ENCODE measurements at regions not wholly inside any gene's neighbourhood (a gene's known extent, or its start where the extent isn't known, plus 50 kb on each side); places are given as distances from the start of the nearest gene placed in this dataset.

DNA sequence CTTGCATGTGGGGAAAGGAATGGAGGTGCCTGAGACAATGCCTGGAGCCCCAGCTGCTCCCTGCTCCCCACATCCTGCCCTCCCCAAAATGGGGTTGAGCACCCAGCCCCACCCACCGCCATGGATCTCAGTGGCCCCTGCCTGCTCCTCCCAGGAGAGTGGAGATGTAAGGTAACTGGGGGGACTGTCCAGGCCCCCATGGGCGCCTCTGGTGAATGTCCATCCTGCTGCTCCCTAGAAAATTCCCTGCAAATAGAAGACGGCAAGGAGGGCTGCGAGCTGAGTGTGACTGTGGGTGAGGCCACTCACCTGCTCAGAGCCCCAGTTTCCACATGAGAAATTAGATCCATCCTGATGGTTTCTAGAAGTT, 101.6 kb downstream of the RAMP3 start (continued):
- TF ChIP-seq, protein P1, sequence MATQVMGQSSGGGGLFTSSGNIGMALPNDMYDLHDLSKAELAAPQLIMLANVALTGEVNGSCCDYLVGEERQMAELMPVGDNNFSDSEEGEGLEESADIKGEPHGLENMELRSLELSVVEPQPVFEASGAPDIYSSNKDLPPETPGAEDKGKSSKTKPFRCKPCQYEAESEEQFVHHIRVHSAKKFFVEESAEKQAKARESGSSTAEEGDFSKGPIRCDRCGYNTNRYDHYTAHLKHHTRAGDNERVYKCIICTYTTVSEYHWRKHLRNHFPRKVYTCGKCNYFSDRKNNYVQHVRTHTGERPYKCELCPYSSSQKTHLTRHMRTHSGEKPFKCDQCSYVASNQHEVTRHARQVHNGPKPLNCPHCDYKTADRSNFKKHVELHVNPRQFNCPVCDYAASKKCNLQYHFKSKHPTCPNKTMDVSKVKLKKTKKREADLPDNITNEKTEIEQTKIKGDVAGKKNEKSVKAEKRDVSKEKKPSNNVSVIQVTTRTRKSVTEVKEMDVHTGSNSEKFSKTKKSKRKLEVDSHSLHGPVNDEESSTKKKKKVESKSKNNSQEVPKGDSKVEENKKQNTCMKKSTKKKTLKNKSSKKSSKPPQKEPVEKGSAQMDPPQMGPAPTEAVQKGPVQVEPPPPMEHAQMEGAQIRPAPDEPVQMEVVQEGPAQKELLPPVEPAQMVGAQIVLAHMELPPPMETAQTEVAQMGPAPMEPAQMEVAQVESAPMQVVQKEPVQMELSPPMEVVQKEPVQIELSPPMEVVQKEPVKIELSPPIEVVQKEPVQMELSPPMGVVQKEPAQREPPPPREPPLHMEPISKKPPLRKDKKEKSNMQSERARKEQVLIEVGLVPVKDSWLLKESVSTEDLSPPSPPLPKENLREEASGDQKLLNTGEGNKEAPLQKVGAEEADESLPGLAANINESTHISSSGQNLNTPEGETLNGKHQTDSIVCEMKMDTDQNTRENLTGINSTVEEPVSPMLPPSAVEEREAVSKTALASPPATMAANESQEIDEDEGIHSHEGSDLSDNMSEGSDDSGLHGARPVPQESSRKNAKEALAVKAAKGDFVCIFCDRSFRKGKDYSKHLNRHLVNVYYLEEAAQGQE (IDR thresholded peaks at IDR 0.05; ENCODE audit: unreplicated experiment) = no peak

DNA sequence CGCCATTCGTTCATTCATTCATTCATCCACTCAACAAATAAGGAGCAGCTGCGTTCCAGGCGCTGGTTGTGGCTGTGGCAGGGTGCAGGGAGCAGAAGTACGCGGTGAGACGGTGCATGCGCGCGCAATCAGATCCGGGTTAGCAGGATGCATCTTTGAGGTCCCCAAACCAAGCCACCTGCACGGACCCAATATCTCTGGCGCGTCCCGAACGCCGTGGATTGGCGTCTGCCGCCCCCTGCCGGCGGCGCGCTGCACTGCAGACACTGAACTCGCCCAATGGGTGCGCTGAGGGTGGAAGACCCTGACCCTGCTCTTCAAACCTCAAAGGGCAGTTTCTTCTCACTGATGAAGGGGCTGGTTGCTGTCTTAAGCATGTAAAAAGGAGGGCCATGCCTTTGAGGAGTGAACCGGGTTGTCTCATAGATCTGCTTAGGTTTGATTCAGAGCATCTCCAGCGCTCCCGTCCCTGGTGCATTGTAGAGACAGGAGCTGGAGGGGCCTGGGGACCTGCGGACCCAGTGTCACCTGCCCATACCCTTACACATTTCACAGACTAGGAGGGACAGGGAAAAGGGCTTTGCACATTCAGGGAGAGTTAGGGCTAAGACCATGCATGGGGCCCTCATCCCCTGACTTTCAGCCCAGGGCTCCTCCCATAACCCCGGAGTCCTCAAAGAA, 102.5 kb downstream of the RAMP3 start:
- Mint-ChIP-seq H3K36me3 (ENCODE audit: low read depth) (peaks cover 21% of the 10 kb centered on the region), H3K4me1 (peaks cover 8% of the 10 kb centered on the region), H3K9me3 (peaks cover 28% of the 10 kb centered on the region), H3K27me3 (ENCODE audit: insufficient read depth, low read depth, poor library complexity) (peaks cover 5% of the 10 kb centered on the region), H3K4me3 (peak overlapping the region; percentile 33; the same call in 1 of the 3 replicates), H3K27ac (no peak overlapping the region)
- Histone ChIP-seq H3K79me2 (replicated peaks; ENCODE audit: insufficient read depth) (no peaks in the 10 kb centered on the region), H3F3A (replicated peaks; ENCODE audit: low read depth) (no peaks in the 10 kb centered on the region), H3K9me2 (ENCODE audit: insufficient read depth) (0 out of 2 replicates have a peak, but pooled peaks cover 4% of the 10 kb centered on the region), H3K27me3 (ENCODE audit: insufficient read depth) (no peaks in the 10 kb centered on the region), H3K4me3 (peak overlapping the region; percentile 41), H3K4me1 (ENCODE audit: insufficient read depth) (no peaks in the 10 kb centered on the region), H4K20me1 (replicated peaks; ENCODE audit: insufficient read depth) (no peaks in the 10 kb centered on the region), H3K27ac (ENCODE audit: low read depth) (no peak overlapping the region), H3K36me3 (ENCODE audit: insufficient read depth) (no peaks in the 10 kb centered on the region), H3K4me2 (0 out of 2 replicates have a peak overlapping the region, but pooled peaks have one; percentile 69), H2AFZ (peak overlapping the region; percentile 95)
- peak; percentile 94 for ATAC-seq
- peak; percentile 87 for DNase-seq (ENCODE audit: low spot score)
- TF ChIP-seq JUNB (IDR thresholded peaks at IDR 0.05; ENCODE audit: unreplicated experiment) = no peak
- TF ChIP-seq, protein P2, sequence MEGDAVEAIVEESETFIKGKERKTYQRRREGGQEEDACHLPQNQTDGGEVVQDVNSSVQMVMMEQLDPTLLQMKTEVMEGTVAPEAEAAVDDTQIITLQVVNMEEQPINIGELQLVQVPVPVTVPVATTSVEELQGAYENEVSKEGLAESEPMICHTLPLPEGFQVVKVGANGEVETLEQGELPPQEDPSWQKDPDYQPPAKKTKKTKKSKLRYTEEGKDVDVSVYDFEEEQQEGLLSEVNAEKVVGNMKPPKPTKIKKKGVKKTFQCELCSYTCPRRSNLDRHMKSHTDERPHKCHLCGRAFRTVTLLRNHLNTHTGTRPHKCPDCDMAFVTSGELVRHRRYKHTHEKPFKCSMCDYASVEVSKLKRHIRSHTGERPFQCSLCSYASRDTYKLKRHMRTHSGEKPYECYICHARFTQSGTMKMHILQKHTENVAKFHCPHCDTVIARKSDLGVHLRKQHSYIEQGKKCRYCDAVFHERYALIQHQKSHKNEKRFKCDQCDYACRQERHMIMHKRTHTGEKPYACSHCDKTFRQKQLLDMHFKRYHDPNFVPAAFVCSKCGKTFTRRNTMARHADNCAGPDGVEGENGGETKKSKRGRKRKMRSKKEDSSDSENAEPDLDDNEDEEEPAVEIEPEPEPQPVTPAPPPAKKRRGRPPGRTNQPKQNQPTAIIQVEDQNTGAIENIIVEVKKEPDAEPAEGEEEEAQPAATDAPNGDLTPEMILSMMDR (conservative IDR thresholded peaks at IDR 0.05; ENCODE audit: low read depth in 2 of 2) = peak; percentile 95 to 98
- TF ChIP-seq ZNF331 (CRISPR knock-in tag; IDR thresholded peaks at IDR 0.05; ENCODE audit: low read depth) = no peak
- no peak for TF ChIP-seq NANOG (IDR thresholded peaks at IDR 0.05; ENCODE audit: borderline replicate concordance)
- TF ChIP-seq, protein P3, sequence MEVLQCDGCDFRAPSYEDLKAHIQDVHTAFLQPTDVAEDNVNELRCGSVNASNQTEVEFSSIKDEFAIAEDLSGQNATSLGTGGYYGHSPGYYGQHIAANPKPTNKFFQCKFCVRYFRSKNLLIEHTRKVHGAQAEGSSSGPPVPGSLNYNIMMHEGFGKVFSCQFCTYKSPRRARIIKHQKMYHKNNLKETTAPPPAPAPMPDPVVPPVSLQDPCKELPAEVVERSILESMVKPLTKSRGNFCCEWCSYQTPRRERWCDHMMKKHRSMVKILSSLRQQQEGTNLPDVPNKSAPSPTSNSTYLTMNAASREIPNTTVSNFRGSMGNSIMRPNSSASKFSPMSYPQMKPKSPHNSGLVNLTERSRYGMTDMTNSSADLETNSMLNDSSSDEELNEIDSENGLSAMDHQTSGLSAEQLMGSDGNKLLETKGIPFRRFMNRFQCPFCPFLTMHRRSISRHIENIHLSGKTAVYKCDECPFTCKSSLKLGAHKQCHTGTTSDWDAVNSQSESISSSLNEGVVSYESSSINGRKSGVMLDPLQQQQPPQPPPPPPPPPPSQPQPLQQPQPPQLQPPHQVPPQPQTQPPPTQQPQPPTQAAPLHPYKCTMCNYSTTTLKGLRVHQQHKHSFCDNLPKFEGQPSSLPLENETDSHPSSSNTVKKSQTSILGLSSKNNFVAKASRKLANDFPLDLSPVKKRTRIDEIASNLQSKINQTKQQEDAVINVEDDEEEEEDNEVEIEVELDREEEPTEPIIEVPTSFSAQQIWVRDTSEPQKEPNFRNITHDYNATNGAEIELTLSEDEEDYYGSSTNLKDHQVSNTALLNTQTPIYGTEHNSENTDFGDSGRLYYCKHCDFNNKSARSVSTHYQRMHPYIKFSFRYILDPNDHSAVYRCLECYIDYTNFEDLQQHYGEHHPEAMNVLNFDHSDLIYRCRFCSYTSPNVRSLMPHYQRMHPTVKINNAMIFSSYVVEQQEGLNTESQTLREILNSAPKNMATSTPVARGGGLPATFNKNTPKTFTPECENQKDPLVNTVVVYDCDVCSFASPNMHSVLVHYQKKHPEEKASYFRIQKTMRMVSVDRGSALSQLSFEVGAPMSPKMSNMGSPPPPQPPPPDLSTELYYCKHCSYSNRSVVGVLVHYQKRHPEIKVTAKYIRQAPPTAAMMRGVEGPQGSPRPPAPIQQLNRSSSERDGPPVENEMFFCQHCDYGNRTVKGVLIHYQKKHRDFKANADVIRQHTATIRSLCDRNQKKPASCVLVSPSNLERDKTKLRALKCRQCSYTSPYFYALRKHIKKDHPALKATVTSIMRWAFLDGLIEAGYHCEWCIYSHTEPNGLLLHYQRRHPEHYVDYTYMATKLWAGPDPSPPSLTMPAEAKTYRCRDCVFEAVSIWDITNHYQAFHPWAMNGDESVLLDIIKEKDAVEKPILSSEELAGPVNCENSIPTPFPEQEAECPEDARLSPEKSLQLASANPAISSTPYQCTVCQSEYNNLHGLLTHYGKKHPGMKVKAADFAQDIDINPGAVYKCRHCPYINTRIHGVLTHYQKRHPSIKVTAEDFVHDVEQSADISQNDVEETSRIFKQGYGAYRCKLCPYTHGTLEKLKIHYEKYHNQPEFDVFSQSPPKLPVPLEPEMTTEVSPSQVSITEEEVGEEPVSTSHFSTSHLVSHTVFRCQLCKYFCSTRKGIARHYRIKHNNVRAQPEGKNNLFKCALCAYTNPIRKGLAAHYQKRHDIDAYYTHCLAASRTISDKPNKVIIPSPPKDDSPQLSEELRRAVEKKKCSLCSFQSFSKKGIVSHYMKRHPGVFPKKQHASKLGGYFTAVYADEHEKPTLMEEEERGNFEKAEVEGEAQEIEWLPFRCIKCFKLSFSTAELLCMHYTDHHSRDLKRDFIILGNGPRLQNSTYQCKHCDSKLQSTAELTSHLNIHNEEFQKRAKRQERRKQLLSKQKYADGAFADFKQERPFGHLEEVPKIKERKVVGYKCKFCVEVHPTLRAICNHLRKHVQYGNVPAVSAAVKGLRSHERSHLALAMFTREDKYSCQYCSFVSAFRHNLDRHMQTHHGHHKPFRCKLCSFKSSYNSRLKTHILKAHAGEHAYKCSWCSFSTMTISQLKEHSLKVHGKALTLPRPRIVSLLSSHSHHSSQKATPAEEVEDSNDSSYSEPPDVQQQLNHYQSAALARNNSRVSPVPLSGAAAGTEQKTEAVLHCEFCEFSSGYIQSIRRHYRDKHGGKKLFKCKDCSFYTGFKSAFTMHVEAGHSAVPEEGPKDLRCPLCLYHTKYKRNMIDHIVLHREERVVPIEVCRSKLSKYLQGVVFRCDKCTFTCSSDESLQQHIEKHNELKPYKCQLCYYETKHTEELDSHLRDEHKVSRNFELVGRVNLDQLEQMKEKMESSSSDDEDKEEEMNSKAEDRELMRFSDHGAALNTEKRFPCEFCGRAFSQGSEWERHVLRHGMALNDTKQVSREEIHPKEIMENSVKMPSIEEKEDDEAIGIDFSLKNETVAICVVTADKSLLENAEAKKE (CRISPR knock-in tag; IDR thresholded peaks at IDR 0.05) = no peak
- TF ChIP-seq, protein P1 (IDR thresholded peaks at IDR 0.05; ENCODE audit: unreplicated experiment) = no peak
- TF ChIP-seq POLR2AphosphoS5 (IDR thresholded peaks at IDR 0.05; ENCODE audit: low read depth) = no peak
- no peak for TF ChIP-seq ZNF114 (CRISPR knock-in tag; IDR thresholded peaks at IDR 0.05)
- no peak for TF ChIP-seq STAT1 (IDR thresholded peaks at IDR 0.05; ENCODE audit: unreplicated experiment)

Measured in GM23338 (cell line).